Fibroblast of pulmonary artery (primary cell): ENCODE measurements at regions not wholly inside any gene's neighbourhood (a gene's known extent, or its start where the extent isn't known, plus 50 kb on each side); places are given as distances from the start of the nearest gene placed in this dataset.

Experiments used
- DNase-seq: peaks from one replicate; pipeline ENCODE4 v3.0.0-alpha.2; 2010; ENCODE audit warnings: low read depth
- H3K4me3 ChIP-seq: replicated peaks from 2 replicates; pipeline ENCODE4 v1.5.1; 2011; ENCODE audit warnings: low read depth, mild to moderate bottlenecking, control low read depth, low read length, moderate library complexity
- TF ChIP-seq, protein P1 (sequence below): IDR thresholded peaks from 2 replicates; pipeline ENCODE4 v1.5.1; 2011; ENCODE audit warnings: mild to moderate bottlenecking, control low read depth, low read length, inconsistent platforms; ENCODE audit errors: missing control alignments

DNA sequence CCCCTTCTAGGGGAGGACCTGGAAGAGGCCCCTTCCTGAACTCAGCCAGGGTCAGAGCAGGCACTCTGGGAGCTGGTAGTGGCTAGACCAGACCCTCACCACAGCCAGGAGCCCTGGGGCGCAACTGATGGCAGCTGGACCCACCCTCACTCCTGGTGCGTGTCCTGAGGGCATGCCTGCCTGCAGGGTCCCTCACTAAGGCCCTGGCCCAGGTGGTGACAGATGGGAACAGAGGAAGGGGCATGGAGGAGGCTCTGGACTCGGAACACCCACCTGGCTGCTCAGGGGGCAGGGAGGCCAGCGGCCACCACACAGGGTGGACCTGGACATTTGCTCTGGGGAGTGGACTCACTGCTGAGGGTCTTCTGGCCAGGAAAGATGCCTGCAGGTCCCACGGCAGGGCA lies 342.2 kb upstream of the SFSWAP start:
- no peak for DNase-seq
- TF ChIP-seq, protein P1, sequence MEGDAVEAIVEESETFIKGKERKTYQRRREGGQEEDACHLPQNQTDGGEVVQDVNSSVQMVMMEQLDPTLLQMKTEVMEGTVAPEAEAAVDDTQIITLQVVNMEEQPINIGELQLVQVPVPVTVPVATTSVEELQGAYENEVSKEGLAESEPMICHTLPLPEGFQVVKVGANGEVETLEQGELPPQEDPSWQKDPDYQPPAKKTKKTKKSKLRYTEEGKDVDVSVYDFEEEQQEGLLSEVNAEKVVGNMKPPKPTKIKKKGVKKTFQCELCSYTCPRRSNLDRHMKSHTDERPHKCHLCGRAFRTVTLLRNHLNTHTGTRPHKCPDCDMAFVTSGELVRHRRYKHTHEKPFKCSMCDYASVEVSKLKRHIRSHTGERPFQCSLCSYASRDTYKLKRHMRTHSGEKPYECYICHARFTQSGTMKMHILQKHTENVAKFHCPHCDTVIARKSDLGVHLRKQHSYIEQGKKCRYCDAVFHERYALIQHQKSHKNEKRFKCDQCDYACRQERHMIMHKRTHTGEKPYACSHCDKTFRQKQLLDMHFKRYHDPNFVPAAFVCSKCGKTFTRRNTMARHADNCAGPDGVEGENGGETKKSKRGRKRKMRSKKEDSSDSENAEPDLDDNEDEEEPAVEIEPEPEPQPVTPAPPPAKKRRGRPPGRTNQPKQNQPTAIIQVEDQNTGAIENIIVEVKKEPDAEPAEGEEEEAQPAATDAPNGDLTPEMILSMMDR, result no peak
- no peak overlapping the region for H3K4me3 ChIP-seq

DNA sequence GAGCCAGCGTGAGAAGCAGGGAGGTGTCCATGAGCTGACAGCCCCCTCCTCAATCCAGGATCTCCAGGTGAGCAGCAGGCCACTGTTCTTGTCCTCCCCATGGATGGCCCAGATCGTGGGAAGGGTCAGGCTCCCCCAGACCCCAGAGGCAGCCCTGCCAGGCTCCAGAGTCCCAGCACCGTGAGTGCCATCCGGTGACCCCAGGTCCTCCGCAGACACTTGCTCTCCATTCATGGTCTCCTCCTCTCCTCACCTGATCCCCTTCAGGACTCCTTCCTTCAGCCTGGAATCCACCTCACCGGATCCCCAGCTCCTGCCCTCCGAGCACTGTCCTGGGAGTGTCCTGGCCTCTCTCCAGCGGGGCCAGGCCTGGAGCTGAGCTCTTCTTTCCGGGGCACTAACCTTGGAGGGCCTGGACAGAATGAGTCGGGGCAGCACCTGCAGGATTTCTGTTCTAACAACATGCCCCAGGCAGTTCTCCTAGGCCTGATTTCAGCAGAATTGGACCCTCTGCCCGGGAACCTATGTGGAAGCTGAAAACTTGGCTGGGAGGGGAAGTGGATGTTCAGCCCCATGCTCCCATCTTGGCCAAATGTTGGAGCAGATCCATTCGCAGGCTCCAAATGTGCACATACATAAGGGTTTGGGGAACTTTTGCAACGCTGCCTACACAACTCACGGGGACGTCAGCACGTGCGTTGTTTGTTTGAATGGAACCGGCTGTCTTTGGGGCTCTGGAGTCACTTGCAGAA lies 341.6 kb upstream of the SFSWAP start:
- H3K4me3 ChIP-seq, result no peak overlapping the region
- DNase-seq, result no peak
- TF ChIP-seq, protein P1, result no peak

DNA sequence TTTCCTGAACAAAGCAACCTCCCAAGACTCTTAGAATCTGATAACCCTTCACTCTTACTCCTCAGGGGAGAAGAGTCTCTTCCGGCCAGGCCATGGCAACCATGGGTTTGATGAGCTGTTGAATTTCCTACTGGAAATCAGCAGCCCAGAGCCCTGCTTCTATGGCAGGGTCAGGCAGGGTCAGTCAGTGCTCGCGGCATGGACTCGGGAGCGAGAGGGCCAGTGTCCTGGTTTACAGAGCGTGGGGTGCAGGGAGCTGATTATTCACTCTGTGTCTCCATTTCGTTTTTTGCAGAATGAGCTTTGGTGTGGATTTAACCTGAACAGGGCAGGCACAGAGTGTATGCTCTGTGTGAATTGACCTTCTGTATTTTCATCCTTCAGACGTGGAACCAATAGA lies 340.6 kb upstream of the SFSWAP start:
- TF ChIP-seq, protein P1, result no peak
- DNase-seq, result no peak
- H3K4me3 ChIP-seq, result no peak overlapping the region

DNA sequence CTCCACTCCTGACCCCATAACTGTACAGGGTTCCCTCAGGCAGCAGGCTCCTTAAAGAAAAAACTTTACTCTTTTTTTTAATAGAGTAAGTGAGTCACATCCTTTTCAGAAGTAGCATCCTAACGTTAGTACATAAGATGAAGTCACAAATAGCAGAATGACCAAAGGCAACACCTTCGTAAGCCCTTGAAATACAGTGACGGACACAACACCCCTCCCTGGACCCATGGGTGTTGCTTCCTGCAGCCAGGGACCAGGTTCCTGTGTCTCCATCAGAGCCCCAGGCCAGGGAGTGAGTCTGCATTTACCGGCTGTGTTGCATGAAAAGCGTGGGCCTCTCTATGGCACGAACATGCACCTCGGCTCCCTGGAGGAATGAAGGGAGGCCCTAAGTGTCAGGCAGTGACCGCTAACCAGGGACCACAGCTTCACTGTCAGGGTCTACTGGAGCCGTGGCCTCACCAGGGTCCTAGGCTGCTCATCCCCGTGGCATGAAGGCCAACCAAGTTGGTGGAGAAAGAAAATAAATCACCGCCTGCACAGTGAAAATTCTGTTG lies 340.0 kb upstream of the SFSWAP start:
- no peak for DNase-seq
- TF ChIP-seq, protein P1, result no peak
- no peak overlapping the region for H3K4me3 ChIP-seq

DNA sequence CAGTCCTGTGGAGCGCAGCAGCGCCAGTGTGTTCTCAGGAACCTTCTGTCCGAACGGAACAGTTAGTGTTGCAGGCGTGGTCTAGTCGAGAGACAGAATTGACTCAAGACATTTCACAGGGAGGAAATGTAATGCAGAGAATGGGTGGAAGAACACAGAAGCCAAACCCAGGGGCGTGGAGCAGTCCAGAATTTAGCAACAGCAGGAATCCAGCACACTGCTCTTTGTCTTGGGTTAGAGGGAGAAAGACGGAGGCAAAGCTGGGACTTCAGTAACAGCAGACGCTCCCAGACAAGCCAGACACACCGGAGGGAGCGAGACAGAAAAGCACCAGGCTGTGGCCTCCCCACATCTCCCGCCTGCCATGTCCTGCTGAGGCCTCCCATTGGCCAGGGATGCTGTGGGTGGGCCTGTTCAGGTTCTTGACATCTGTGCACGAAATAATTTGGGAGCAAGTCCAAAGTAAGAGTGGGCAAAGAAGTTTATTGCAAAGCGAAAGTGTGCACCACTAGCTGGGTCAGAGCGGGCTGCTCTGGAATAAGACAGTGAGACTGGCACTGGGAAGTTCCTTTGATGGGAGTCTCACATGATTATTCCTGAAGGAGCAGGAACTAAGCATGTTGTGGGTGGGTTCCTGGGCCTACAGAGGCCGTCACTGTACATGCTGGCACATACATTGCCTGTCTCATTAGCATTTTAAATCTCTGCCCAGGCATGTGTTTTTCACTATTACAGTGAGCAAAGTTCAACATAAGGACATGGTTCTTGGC lies 339.3 kb upstream of the SFSWAP start:
- TF ChIP-seq, protein P1, result no peak
- no peak overlapping the region for H3K4me3 ChIP-seq
- no peak for DNase-seq

DNA sequence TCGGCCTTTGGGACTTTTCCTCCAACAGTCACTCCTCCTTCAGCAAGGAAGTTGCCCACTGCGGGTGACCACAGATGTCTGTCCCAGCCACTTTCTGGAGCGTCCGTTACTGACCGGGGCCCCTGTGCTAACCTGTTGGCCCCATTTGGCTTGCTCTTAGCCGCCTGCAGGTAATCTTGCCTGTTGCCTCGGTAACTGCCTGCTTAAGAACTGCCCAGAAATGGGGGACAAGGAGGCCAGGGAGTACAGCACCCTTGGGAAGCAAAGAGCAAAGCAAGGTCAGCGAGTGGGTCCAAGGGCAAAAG lies 338.8 kb upstream of the SFSWAP start:
- no peak for DNase-seq
- TF ChIP-seq, protein P1, result no peak
- no peak overlapping the region for H3K4me3 ChIP-seq
